Esophagus muscularis mucosa (tissue), 4 donors: ENCODE measurements at regions not wholly inside any gene's neighbourhood (a gene's known extent, or its start where the extent isn't known, plus 50 kb on each side); places are given as distances from the start of the nearest gene placed in this dataset.

Source experiments
- DNase-seq: peaks from one replicate; pipeline ENCODE4 v3.0.0-alpha.2; 2017; ENCODE audit errors: extremely low spot score
- H3K27ac ChIP-seq, 4 donors: fragments of 200-600 bp; sonication (generic); replicated peaks in 1 of 4; 1 replicate in 3 of 4; 2 replicates in 1 of 4; pipeline ENCODE4 v1.5.1; 2016 to 2019; ENCODE audit warnings: mild to moderate bottlenecking in 1 of 4
- H3K27me3 ChIP-seq, 4 donors: fragments of 200-600 bp; sonication (generic); one replicate each; pipeline versions ENCODE4 v1.5.1 to v1.6.0; 2016 to 2019
- H3K36me3 ChIP-seq, 4 donors: fragments of 200-600 bp; sonication (generic); one replicate each; pipeline ENCODE4 v1.5.1; 2016 to 2019
- H3K4me1 ChIP-seq, 4 donors: fragments of 200-600 bp; sonication (generic); one replicate each; pipeline ENCODE4 v1.5.1; 2016 to 2019
- H3K4me3 ChIP-seq, 4 donors: fragments of 200-600 bp; sonication (generic); 1 replicate in 2 of 4; 2 replicates in 2 of 4; pipeline ENCODE4 v1.5.1; 2016 to 2019; ENCODE audit warnings: mild to moderate bottlenecking in 4 of 4, moderate library complexity in 1 of 4
- H3K9me3 ChIP-seq, 4 donors: fragments of 200-600 bp; sonication (generic); 1 replicate in 3 of 4; 2 replicates in 1 of 4; pipeline ENCODE4 v1.5.1; 2016 to 2019
- EP300 ChIP-seq: sonication (generic); formaldehyde crosslinking; IDR thresholded peaks from one replicate; pipeline ENCODE4 v1.6.1; 2017; ENCODE audit warnings: antibody characterized with exemption
- POLR2A ChIP-seq: fragments of 450-650 bp; IDR thresholded peaks from one replicate; pipeline ENCODE4 v1.6.1; 2017; ENCODE audit warnings: antibody characterized with exemption, moderate library complexity, mild to moderate bottlenecking, low read depth
- POLR2AphosphoS5 ChIP-seq, 2 donors: sonication (generic); formaldehyde crosslinking; IDR thresholded peaks; one replicate each; pipeline ENCODE4 v1.6.1; 2017; ENCODE audit warnings: antibody characterized with exemption in 2 of 2
- WGBS: methylation state at CpG from one replicate; pipeline ENCODE4 v1.1.5; 2018; 5-methylcytosine and 5-hydroxymethylcytosine counted together
- intact Hi-C: fragments of 100-400 bp; cut with DNase I; formaldehyde crosslinking; loops from one replicate; pipeline ENCODE4 v1.15.1; 2023
- TF ChIP-seq, protein P1 (sequence below), 3 experiments: fragments of 200-600 bp in 2 of 3; fragments of 450-650 bp in 1 of 3; sonication (generic) in 2 of 3; IDR thresholded peaks; one replicate each; pipeline ENCODE4 v1.5.1; 2017 to 2019; ENCODE audit warnings: antibody characterized with exemption in 3 of 3, mild to moderate bottlenecking in 2 of 3, moderate library complexity in 1 of 3

DNA sequence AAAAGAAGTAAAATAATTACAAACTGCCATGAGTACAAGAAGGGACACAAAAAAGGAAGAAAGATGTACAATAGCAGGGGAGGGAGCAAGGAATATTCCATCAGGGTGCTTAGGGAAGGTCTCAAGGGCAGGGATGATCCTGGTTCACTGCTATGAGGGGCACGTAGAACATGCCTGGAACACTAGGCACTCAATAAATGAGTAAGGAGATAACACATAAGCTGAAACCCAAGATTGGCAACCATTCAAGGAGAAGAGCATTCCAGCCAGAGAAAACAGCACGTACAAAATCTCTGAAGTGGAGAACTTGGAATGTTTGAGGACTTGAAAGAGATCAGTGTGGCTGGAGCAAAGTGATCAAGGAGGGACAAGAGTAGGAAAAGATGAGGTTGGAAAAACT lies 103.2 kb downstream of the FAM161A start:
- Histone ChIP-seq H3K36me3 (no peaks in the 10 kb centered on the region), H3K27ac (no peak overlapping the region), H3K4me1 (peaks cover 0 to 4% (median 0%) of the 10 kb centered on the region in 4 donors), H3K27me3 (no peaks in the 10 kb centered on the region), H3K4me3 (no peak overlapping the region), H3K9me3 (peaks cover 0 to 5% (median 2%) of the 10 kb centered on the region in 4 donors)
- DNase-seq = no peak
- 44% methylated on average over 2 of the region's 2 CpGs for WGBS
- TF ChIP-seq EP300 (no peak), POLR2AphosphoS5 (IDR thresholded peaks at IDR 0.05) (no peak), POLR2A (no peak)
- TF ChIP-seq, protein P1, sequence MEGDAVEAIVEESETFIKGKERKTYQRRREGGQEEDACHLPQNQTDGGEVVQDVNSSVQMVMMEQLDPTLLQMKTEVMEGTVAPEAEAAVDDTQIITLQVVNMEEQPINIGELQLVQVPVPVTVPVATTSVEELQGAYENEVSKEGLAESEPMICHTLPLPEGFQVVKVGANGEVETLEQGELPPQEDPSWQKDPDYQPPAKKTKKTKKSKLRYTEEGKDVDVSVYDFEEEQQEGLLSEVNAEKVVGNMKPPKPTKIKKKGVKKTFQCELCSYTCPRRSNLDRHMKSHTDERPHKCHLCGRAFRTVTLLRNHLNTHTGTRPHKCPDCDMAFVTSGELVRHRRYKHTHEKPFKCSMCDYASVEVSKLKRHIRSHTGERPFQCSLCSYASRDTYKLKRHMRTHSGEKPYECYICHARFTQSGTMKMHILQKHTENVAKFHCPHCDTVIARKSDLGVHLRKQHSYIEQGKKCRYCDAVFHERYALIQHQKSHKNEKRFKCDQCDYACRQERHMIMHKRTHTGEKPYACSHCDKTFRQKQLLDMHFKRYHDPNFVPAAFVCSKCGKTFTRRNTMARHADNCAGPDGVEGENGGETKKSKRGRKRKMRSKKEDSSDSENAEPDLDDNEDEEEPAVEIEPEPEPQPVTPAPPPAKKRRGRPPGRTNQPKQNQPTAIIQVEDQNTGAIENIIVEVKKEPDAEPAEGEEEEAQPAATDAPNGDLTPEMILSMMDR (IDR thresholded peaks at IDR 0.05) = no peak
- intact Hi-C loops = no loop called here

DNA sequence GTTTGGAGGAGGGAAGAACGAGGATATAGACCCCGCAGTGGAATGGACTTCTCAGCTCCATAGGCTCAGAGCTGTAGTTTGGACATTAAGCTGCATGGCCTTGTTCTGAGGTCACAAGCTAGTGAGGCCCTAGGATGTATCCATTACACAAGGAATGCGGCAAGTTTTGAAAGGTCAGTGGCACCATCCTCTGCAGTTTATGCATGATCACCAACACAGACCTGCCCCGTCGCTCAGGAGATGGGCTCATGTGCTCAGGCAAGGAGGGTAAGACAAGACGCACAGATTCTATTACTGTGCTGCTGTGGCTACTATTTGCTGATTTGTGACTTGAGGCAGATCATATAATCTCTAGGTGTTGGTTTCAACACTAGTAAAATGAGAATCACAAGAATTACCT lies 110.9 kb downstream of the FAM161A start:
- no peak for DNase-seq
- no peaks in the 10 kb centered on the region for H3K4me1 ChIP-seq
- no peak overlapping the region for H3K4me3 ChIP-seq
- 88% methylated on average over 6 of the region's 6 CpGs for WGBS
- no peaks in the 10 kb centered on the region for H3K27me3 ChIP-seq
- no peaks in the 10 kb centered on the region for H3K9me3 ChIP-seq
- no peak overlapping the region for H3K27ac ChIP-seq
- intact Hi-C loops = no loop called here
- no peaks in the 10 kb centered on the region for H3K36me3 ChIP-seq
- TF ChIP-seq POLR2A = no peak
- no peak for TF ChIP-seq POLR2AphosphoS5 (IDR thresholded peaks at IDR 0.05)

DNA sequence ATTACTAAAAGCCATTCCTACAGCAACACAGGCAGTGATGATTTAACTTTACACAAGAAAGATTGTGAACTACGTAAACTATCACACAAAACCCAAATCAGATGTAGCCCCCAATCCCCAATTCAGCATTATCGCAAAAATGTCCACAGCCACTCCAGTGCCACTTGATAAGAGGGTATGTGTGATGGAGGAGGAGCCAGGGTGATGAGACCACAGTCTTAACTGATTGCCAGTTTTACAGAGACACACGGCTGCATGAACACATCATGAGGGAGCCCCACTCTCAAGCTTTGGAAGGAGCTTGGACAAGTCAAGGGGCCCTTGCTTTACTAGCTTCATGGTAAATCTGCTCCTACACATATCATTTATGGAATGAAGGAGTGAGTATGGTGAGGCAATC lies 116.0 kb downstream of the FAM161A start:
- TF ChIP-seq POLR2AphosphoS5 (IDR thresholded peaks at IDR 0.05) = no peak
- no peak for TF ChIP-seq POLR2A
- no peak for TF ChIP-seq EP300
- TF ChIP-seq, protein P1 (IDR thresholded peaks at IDR 0.05) = no peak
- no peak overlapping the region for H3K27ac ChIP-seq
- no peak for DNase-seq
- no peaks in the 10 kb centered on the region for H3K36me3 ChIP-seq
- 71% methylated on average over 3 of the region's 3 CpGs for WGBS
- H3K4me3 ChIP-seq = no peak overlapping the region
- no peaks in the 10 kb centered on the region for H3K9me3 ChIP-seq
- H3K4me1 ChIP-seq = no peaks in the 10 kb centered on the region
- no peaks in the 10 kb centered on the region for H3K27me3 ChIP-seq
- intact Hi-C loops = no loop called here

DNA sequence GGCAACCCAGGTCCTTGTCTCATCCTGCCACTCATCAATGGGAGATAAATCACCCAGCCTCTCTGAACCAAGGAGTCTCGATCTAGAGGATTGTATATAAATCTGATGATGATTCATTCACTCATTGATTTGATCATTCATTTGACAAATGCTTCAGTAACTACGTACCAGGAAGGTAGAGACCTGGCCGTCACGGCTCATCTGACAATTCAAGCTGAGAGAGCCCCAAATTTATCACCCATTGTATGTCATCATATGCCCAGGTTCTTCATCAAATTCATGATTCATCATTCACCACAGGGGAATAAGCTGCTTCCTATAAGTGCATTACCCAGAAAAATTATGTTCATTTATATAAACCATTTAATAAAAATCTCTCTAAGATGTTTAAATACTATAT lies 116.9 kb downstream of the FAM161A start:
- no peaks in the 10 kb centered on the region for H3K4me1 ChIP-seq
- TF ChIP-seq, protein P1 (IDR thresholded peaks at IDR 0.05) = no peak
- TF ChIP-seq POLR2A = no peak
- no peak for TF ChIP-seq EP300
- no peak for TF ChIP-seq POLR2AphosphoS5 (IDR thresholded peaks at IDR 0.05)
- H3K27ac ChIP-seq = no peak overlapping the region
- no peaks in the 10 kb centered on the region for H3K27me3 ChIP-seq
- intact Hi-C loops = no loop called here
- no peaks in the 10 kb centered on the region for H3K9me3 ChIP-seq
- no peak overlapping the region for H3K4me3 ChIP-seq
- WGBS = 86% methylated on average over 4 of the region's 4 CpGs
- H3K36me3 ChIP-seq = no peaks in the 10 kb centered on the region
- no peak for DNase-seq

DNA sequence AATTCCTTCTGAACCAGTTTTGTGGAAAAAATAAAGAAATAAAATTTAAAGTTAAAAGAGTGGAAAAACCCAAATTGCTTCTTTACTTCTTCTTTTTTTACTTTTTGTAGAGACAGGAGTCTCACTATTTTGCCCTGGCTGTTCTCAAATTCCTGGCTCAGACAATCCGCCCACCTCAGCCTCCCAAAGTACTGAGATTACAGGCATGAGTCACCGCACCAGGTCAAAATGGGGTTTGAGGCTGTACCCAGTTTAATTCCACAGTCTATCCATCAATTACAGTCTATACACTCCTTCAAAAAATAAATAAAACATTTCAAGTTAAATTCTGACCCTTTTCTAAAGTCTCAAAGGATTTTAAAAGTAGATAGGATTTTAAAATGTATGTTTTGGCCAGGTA lies 120.3 kb downstream of the FAM161A start:
- intact Hi-C loops = no loop called here
- 84% methylated on average over 2 of the region's 2 CpGs for WGBS
- no peaks in the 10 kb centered on the region for H3K9me3 ChIP-seq

More for the DNA sequence above, 120.3 kb downstream of the FAM161A start:
- Histone ChIP-seq H3K36me3 (no peaks in the 10 kb centered on the region), H3K4me3 (no peak overlapping the region), H3K27ac (no peak overlapping the region), H3K27me3 (no peaks in the 10 kb centered on the region), H3K4me1 (no peaks in the 10 kb centered on the region)
- no peak for DNase-seq
- TF ChIP-seq POLR2AphosphoS5 (IDR thresholded peaks at IDR 0.05) = no peak
- TF ChIP-seq EP300 = no peak
- TF ChIP-seq, protein P1 (IDR thresholded peaks at IDR 0.05) = no peak
- TF ChIP-seq POLR2A = no peak
